ENCODE measurements at regions not wholly inside any gene's neighbourhood (a gene's known extent, or its start where the extent isn't known, plus 50 kb on each side); places are given as distances from the start of the nearest gene placed in this dataset.
"Not testable (repeated sequence)": the region's sequence is repeated elsewhere in the genome, so short reads cannot be mapped to it uniquely, and the experiment has no call there.

DNA sequence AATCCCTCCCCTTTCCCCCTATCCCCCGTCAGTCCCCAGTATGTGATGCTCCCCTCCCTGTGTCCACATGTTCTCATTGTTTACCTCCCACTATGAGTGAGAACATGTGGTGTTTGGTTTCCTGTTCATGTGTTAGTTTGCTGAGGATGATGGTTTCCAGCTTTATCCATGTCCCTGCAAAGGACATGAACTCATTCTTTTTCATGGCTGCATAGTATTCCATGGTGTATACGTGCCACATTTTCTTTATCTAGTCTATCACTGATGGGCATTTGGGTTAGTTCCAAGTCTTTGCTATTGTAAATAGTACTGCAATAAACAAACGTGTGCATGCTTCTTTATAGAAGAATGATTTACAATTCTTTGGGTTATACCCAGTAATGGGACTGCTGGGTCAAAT, 165.6 kb upstream of the TENM4 start:
- TF ChIP-seq EZH2 (IDR thresholded peaks at IDR 0.05) = not testable (repeated sequence)
- TF ChIP-seq, protein P1, sequence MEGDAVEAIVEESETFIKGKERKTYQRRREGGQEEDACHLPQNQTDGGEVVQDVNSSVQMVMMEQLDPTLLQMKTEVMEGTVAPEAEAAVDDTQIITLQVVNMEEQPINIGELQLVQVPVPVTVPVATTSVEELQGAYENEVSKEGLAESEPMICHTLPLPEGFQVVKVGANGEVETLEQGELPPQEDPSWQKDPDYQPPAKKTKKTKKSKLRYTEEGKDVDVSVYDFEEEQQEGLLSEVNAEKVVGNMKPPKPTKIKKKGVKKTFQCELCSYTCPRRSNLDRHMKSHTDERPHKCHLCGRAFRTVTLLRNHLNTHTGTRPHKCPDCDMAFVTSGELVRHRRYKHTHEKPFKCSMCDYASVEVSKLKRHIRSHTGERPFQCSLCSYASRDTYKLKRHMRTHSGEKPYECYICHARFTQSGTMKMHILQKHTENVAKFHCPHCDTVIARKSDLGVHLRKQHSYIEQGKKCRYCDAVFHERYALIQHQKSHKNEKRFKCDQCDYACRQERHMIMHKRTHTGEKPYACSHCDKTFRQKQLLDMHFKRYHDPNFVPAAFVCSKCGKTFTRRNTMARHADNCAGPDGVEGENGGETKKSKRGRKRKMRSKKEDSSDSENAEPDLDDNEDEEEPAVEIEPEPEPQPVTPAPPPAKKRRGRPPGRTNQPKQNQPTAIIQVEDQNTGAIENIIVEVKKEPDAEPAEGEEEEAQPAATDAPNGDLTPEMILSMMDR (IDR thresholded peaks at IDR 0.05) = not testable (repeated sequence)

Measured in neural progenitor cell (in vitro differentiated cells).